ENCODE measurements at regions not wholly inside any gene's neighbourhood (a gene's known extent, or its start where the extent isn't known, plus 50 kb on each side); places are given as distances from the start of the nearest gene placed in this dataset.

GRCh38 chr12:24743941-24744793 lies 204.7 kb downstream of the BCAT1 start (continued):
- TF ChIP-seq SMC3 (conservative IDR thresholded peaks at IDR 0.05; ENCODE audit: insufficient read depth, low read depth, low read length) (no peak), FOSL1 (tag; conservative IDR thresholded peaks at IDR 0.05) (peak; percentile 51), ELF4 (CRISPR knock-in tag; IDR thresholded peaks at IDR 0.05) (no peak), ZBTB33 (CRISPR knock-in tag; IDR thresholded peaks at IDR 0.05) (no peak), ARID3A (IDR thresholded peaks at IDR 0.05; ENCODE audit: borderline replicate concordance, low read depth, low read length) (0 out of 2 replicates have a peak, but pooled peaks have one; percentile 53), ZNF57 (CRISPR knock-in tag; IDR thresholded peaks at IDR 0.05) (no peak), FOXA3 (CRISPR knock-in tag; conservative IDR thresholded peaks at IDR 0.05 in 1 of 2, IDR thresholded peaks at IDR 0.05 in 1 of 2) (no peak), SAFB2 (IDR thresholded peaks at IDR 0.05; ENCODE audit: borderline replicate concordance, low read depth, low read length, severe bottlenecking) (no peak), SPI1 (IDR thresholded peaks at IDR 0.05; ENCODE audit: borderline replicate concordance, low read depth, low read length) (no peak; the same call in 1 of the 2 replicates), CSDE1 (IDR thresholded peaks at IDR 0.05) (no peak), ZNF140 (CRISPR knock-in tag; IDR thresholded peaks at IDR 0.05) (no peak), MCM7 (IDR thresholded peaks at IDR 0.05) (no peak), RCOR1 (IDR thresholded peaks at IDR 0.05; ENCODE audit: borderline replicate concordance in 1 of 2, low read depth in 2 of 2, low read length in 2 of 2) (peak in 1 of 2 experiments; percentile 58; a peak in 1 of 4 replicates)
- TF ChIP-seq, protein P1, sequence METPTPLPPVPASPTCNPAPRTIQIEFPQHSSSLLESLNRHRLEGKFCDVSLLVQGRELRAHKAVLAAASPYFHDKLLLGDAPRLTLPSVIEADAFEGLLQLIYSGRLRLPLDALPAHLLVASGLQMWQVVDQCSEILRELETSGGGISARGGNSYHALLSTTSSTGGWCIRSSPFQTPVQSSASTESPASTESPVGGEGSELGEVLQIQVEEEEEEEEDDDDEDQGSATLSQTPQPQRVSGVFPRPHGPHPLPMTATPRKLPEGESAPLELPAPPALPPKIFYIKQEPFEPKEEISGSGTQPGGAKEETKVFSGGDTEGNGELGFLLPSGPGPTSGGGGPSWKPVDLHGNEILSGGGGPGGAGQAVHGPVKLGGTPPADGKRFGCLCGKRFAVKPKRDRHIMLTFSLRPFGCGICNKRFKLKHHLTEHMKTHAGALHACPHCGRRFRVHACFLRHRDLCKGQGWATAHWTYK (CRISPR knock-in tag; IDR thresholded peaks at IDR 0.05) = no peak
- TF ChIP-seq, protein P2, sequence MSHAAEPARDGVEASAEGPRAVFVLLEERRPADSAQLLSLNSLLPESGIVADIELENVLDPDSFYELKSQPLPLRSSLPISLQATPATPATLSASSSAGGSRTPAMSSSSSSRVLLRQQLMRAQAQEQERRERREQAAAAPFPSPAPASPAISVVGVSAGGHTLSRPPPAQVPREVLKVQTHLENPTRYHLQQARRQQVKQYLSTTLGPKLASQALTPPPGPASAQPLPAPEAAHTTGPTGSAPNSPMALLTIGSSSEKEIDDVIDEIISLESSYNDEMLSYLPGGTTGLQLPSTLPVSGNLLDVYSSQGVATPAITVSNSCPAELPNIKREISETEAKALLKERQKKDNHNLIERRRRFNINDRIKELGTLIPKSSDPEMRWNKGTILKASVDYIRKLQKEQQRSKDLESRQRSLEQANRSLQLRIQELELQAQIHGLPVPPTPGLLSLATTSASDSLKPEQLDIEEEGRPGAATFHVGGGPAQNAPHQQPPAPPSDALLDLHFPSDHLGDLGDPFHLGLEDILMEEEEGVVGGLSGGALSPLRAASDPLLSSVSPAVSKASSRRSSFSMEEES (CRISPR knock-in tag; IDR thresholded peaks at IDR 0.05) = no peak
